ENCODE measurements at regions not wholly inside any gene's neighbourhood (a gene's known extent, or its start where the extent isn't known, plus 50 kb on each side); places are given as distances from the start of the nearest gene placed in this dataset.

DNA sequence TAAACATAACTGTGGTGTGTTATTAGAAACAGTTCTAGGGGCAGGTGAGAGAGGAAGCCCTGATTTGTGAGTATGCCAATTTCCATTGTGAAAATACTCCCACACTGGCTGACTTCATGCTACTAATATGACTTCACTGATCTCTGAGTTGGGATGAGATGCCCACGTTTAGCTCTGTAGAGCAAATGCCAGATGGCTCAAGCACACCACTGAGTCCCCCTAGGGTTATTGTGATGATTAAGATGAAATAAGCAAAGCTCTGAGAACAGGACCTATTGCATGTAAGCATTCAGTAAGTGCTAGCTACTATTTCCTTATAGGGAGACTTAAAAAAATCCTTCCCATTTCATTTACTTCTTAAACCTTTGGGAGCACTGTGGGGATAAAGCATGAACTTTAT, 117.6 kb downstream of the CENPF start:
- no peak for TF ChIP-seq EZH2phosphoT487 (IDR thresholded peaks at IDR 0.05; ENCODE audit: low read depth)
- TF ChIP-seq, protein P1, sequence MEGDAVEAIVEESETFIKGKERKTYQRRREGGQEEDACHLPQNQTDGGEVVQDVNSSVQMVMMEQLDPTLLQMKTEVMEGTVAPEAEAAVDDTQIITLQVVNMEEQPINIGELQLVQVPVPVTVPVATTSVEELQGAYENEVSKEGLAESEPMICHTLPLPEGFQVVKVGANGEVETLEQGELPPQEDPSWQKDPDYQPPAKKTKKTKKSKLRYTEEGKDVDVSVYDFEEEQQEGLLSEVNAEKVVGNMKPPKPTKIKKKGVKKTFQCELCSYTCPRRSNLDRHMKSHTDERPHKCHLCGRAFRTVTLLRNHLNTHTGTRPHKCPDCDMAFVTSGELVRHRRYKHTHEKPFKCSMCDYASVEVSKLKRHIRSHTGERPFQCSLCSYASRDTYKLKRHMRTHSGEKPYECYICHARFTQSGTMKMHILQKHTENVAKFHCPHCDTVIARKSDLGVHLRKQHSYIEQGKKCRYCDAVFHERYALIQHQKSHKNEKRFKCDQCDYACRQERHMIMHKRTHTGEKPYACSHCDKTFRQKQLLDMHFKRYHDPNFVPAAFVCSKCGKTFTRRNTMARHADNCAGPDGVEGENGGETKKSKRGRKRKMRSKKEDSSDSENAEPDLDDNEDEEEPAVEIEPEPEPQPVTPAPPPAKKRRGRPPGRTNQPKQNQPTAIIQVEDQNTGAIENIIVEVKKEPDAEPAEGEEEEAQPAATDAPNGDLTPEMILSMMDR (IDR thresholded peaks at IDR 0.05; ENCODE audit: low read depth, low read length): no peak

Data from OCI-LY3 (cell line).